H1 (cell line): ENCODE measurements at regions not wholly inside any gene's neighbourhood (a gene's known extent, or its start where the extent isn't known, plus 50 kb on each side); places are given as distances from the start of the nearest gene placed in this dataset.

Experiments
- CBX5 ChIP-seq: fragments of 300-800, 300-1000 bp; sonication (generic); IDR thresholded peaks from 2 replicates; pipeline ENCODE4 v1.7.1; 2016; ENCODE audit warnings: antibody characterized with exemption, low read length, low read depth
- CTBP2 ChIP-seq: IDR thresholded peaks from 2 replicates; pipeline ENCODE4 v1.7.0; 2011; ENCODE audit warnings: borderline replicate concordance, mild to moderate bottlenecking, moderate library complexity, mixed read lengths, low read length; ENCODE audit not compliant: insufficient read depth, insufficient read length
- EP300 ChIP-seq, 2 experiments: IDR thresholded peaks; 1 replicate in 1 of 2; 2 replicates in 1 of 2; pipeline ENCODE4 v1.6.1; 2011 to 2012; ENCODE audit warnings: low read depth in 2 of 2, low read length in 2 of 2, mild to moderate bottlenecking in 2 of 2, borderline replicate concordance in 1 of 2, inconsistent platforms in 1 of 2, moderate library complexity in 1 of 2
- JUN ChIP-seq: IDR thresholded peaks from 2 replicates; pipeline ENCODE4 v1.6.1; 2011; ENCODE audit warnings: low read depth, mild to moderate bottlenecking, improper control_type of control experiment, low read length
- KDM5A ChIP-seq: fragments of 200-600 bp; IDR thresholded peaks from 2 replicates; pipeline ENCODE4 v1.7.1; 2012; ENCODE audit warnings: mild to moderate bottlenecking, low read length, inconsistent platforms, mixed read lengths
- POLR2A ChIP-seq, 2 experiments: IDR thresholded peaks; 1 replicate in 1 of 2; 2 replicates in 1 of 2; pipeline ENCODE4 v1.6.1; 2011; ENCODE audit warnings: low read depth in 2 of 2, low read length in 2 of 2, mild to moderate bottlenecking in 2 of 2; ENCODE audit errors: control extremely low read depth in 1 of 2
- RAD21 ChIP-seq, 2 experiments: IDR thresholded peaks in 1 of 2; conservative IDR thresholded peaks in 1 of 2; 2 replicates each; pipeline ENCODE4 v1.6.1; 2011; ENCODE audit warnings: low read depth in 2 of 2, low read length in 2 of 2, improper control_type of control experiment in 1 of 2, inconsistent platforms in 1 of 2, mild to moderate bottlenecking in 1 of 2, moderate library complexity in 1 of 2
- RFX5 ChIP-seq: IDR thresholded peaks from 2 replicates; pipeline ENCODE4 v1.6.1; 2011; ENCODE audit warnings: low read depth, low read length, improper control_type of control experiment, borderline replicate concordance
- SIN3A ChIP-seq, 2 experiments: IDR thresholded peaks in 1 of 2; conservative IDR thresholded peaks in 1 of 2; 2 replicates each; pipeline ENCODE4 v1.6.1; 2011 to 2012; ENCODE audit warnings: low read length in 2 of 2, improper control_type of control experiment in 1 of 2, low read depth in 1 of 2, mild to moderate bottlenecking in 1 of 2
- TF ChIP-seq, protein P1 (sequence below), 3 experiments: IDR thresholded peaks; 1 replicate in 2 of 3; 2 replicates in 1 of 3; pipeline versions ENCODE4 v1.5.1 to v1.6.1; 2011; ENCODE audit warnings: low read length in 3 of 3, mild to moderate bottlenecking in 3 of 3, inconsistent platforms in 2 of 3, low read depth in 1 of 3, moderate library complexity in 1 of 3; ENCODE audit not compliant: insufficient read depth in 1 of 3; ENCODE audit errors: control extremely low read depth in 1 of 3

DNA sequence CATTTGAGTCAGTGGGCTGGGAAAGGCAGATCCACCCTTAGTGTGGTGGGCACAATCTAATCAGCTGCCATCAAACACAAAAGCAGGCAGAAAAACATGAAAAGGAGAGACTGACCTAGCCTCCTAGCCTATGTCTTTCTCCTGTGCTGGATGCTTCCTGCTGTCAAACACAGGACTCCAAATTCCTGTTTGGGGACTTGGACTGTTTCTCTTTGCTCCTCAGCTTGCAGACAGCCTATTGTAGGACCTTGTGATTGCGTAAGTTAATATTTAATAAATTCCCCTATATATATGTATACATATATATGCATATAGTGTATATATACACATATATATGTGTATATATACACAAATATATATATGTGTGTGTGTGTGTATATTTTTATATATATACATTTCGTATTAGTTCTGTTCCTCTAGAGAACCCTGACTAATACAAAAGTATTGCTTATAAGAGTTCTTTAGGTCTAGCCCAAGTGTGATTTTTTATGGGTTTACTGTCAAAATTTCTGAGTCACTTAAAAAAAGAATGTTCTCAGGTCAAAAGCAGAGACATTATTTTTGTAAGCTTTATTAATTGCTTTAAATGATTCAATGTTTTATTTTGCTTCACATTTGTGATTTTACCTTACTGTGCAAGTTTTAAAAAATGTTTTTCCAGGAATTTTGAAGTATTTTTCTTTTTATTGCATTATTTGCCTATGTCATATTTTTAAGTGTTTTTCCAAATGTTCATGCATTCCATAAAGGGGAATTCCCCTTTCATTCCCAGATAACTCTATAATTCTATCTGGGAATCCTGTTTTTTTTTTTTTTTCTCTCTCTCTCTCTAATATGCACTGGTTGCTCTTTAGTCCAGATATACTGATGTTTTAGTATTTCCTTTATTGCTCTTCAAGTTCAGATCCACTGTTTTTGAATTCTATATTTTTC is 92.1 kb upstream of the ADAMTS5 start:
- TF ChIP-seq, protein P1, sequence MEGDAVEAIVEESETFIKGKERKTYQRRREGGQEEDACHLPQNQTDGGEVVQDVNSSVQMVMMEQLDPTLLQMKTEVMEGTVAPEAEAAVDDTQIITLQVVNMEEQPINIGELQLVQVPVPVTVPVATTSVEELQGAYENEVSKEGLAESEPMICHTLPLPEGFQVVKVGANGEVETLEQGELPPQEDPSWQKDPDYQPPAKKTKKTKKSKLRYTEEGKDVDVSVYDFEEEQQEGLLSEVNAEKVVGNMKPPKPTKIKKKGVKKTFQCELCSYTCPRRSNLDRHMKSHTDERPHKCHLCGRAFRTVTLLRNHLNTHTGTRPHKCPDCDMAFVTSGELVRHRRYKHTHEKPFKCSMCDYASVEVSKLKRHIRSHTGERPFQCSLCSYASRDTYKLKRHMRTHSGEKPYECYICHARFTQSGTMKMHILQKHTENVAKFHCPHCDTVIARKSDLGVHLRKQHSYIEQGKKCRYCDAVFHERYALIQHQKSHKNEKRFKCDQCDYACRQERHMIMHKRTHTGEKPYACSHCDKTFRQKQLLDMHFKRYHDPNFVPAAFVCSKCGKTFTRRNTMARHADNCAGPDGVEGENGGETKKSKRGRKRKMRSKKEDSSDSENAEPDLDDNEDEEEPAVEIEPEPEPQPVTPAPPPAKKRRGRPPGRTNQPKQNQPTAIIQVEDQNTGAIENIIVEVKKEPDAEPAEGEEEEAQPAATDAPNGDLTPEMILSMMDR (IDR thresholded peaks at IDR 0.05; ENCODE audit: control extremely low read depth in 1 of 3, insufficient read depth in 1 of 3, low read depth in 1 of 3, low read length in 3 of 3): no peak
- TF ChIP-seq KDM5A (no peak), RAD21 (IDR thresholded peaks at IDR 0.05 in 1 of 2, conservative IDR thresholded peaks at IDR 0.05 in 1 of 2; ENCODE audit: low read depth in 2 of 2, low read length in 2 of 2) (no peak), SIN3A (conservative IDR thresholded peaks at IDR 0.05 in 1 of 2, IDR thresholded peaks at IDR 0.05 in 1 of 2; ENCODE audit: low read depth in 1 of 2, low read length in 2 of 2) (no peak), JUN (no peak), CBX5 (no peak), EP300 (IDR thresholded peaks at IDR 0.05; ENCODE audit: borderline replicate concordance in 1 of 2, low read depth in 2 of 2, low read length in 2 of 2) (no peak), CTBP2 (no peak), POLR2A (IDR thresholded peaks at IDR 0.05; ENCODE audit: control extremely low read depth in 1 of 2, low read depth in 2 of 2, low read length in 2 of 2) (no peak), RFX5 (no peak)
